ENCODE measurements at regions not wholly inside any gene's neighbourhood (a gene's known extent, or its start where the extent isn't known, plus 50 kb on each side); places are given as distances from the start of the nearest gene placed in this dataset.

- DNase-seq (ENCODE audit: low read depth) = no peak
- H3K4me3 ChIP-seq (ENCODE audit: low read depth, low read length) = no peak overlapping the region
- TF ChIP-seq CTCF (conservative IDR thresholded peaks at IDR 0.05; ENCODE audit: low read depth, low read length) = no peak
Observed at GRCh38 chr4:42205541-42205940, 53.1 kb upstream of the BEND4 start.

GRCh38 chr4:42216664-42217063 is 64.2 kb upstream of the BEND4 start:
- no peak overlapping the region for H3K4me3 ChIP-seq (ENCODE audit: low read depth, low read length)
- no peak for TF ChIP-seq CTCF (conservative IDR thresholded peaks at IDR 0.05; ENCODE audit: low read depth, low read length)
- no peak for DNase-seq (ENCODE audit: low read depth)

GRCh38 chr4:42225286-42225685 is 72.8 kb upstream of the BEND4 start:
- no peak overlapping the region for H3K4me3 ChIP-seq (ENCODE audit: low read depth, low read length)
- no peak for DNase-seq (ENCODE audit: low read depth)
- TF ChIP-seq CTCF (conservative IDR thresholded peaks at IDR 0.05; ENCODE audit: low read depth, low read length) = no peak

GRCh38 chr4:42234817-42235216 is 82.4 kb upstream of the BEND4 start:
- TF ChIP-seq CTCF (conservative IDR thresholded peaks at IDR 0.05; ENCODE audit: low read depth, low read length) = no peak
- H3K4me3 ChIP-seq (ENCODE audit: low read depth, low read length) = no peak overlapping the region
- no peak for DNase-seq (ENCODE audit: low read depth)

GRCh38 chr4:42235304-42236021 is 83.0 kb upstream of the BEND4 start:
- DNase-seq (ENCODE audit: low read depth) = no peak
- TF ChIP-seq CTCF (conservative IDR thresholded peaks at IDR 0.05; ENCODE audit: low read depth, low read length) = no peak
- no peak overlapping the region for H3K4me3 ChIP-seq (ENCODE audit: low read depth, low read length)

GRCh38 chr4:42237010-42237409 is 84.6 kb upstream of the BEND4 start:
- H3K4me3 ChIP-seq (ENCODE audit: low read depth, low read length) = no peak overlapping the region
- TF ChIP-seq CTCF (conservative IDR thresholded peaks at IDR 0.05; ENCODE audit: low read depth, low read length) = no peak
- no peak for DNase-seq (ENCODE audit: low read depth)

- no peak for DNase-seq (ENCODE audit: low read depth)
- TF ChIP-seq CTCF (conservative IDR thresholded peaks at IDR 0.05; ENCODE audit: low read depth, low read length) = no peak
Observed at GRCh38 chr4:42237451-42237850, 85.0 kb upstream of the BEND4 start.

More at GRCh38 chr4:42237451-42237850, 85.0 kb upstream of the BEND4 start:
- H3K4me3 ChIP-seq (ENCODE audit: low read depth, low read length) = no peak overlapping the region
